GM18873 (cell line): ENCODE measurements at regions not wholly inside any gene's neighbourhood (a gene's known extent, or its start where the extent isn't known, plus 50 kb on each side); places are given as distances from the start of the nearest gene placed in this dataset.
"Not testable (repeated sequence)": the region's sequence is repeated elsewhere in the genome, so short reads cannot be mapped to it uniquely, and the experiment has no call there.

Source experiments
- ATAC-seq: cut with Tn5 transposase; IDR thresholded peaks from one replicate; pipeline ENCODE4 v1.9.1; 2021; ENCODE audit warnings: mild to moderate bottlenecking, moderate library complexity, moderate number of reproducible peaks; ENCODE audit not compliant: unreplicated experiment, low FRiP score

DNA sequence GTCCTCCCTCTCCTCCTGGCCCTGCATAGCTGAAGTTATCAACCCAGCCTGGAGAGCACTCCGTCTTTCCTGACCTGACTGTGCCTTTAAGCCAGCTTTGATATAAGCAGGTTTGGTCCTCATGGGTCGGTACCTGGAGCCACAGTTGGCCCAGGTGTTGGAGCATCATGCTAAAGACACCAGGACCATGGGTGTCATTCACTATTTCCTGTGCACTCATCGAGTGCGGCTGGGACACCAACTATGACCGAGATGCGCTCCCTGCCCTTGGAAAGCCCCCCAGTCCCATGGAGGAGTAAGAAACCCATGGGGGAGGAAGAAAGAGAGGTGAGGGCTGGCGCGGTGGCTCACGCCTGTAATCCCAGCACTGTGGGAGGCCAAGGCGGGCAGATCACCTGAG lies 78.9 kb upstream of the CCND2 start:
- no peak for ATAC-seq

DNA sequence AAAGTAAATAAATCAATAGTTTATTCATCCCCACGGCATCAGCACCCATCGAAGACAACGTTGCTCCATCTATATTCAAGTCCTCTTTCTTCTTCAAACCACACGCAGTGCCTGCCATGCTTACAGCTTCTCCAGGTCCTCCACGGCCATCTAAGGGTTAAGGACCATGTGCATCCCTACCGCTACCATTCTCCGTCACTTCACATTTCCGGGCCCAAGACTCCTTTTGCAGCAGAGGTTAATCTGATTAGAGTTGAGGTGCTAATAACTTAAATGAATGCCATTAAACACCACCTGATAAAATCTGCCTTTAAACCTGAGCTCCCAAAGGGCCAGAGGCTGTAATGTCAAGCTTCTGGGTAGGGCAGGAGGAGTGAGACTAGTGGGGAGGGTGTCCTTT lies 79.7 kb upstream of the CCND2 start:
- no peak for ATAC-seq

DNA sequence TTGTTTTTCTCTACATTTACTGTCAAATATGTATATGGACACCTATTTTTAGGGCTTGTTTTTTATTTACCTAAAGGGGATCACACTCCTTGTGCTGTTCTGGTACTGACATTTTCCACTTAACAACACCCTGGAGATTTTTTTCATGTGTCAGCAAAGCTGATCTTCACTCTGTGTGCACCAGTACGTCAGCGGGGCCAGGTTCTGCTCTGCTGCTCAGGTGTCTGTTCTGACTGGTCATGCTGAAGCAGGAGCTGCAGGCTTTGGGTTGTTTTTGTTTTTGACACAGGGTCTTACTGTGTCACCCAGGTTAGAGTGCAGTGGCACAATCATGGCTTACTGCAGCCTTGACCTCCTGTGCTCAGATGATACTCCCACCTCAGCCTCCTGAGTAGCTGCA lies 81.9 kb upstream of the CCND2 start:
- no peak for ATAC-seq

- no peak for ATAC-seq
Observed at GRCh38 chr12:4191149-4191548, 82.4 kb upstream of the CCND2 start.

DNA sequence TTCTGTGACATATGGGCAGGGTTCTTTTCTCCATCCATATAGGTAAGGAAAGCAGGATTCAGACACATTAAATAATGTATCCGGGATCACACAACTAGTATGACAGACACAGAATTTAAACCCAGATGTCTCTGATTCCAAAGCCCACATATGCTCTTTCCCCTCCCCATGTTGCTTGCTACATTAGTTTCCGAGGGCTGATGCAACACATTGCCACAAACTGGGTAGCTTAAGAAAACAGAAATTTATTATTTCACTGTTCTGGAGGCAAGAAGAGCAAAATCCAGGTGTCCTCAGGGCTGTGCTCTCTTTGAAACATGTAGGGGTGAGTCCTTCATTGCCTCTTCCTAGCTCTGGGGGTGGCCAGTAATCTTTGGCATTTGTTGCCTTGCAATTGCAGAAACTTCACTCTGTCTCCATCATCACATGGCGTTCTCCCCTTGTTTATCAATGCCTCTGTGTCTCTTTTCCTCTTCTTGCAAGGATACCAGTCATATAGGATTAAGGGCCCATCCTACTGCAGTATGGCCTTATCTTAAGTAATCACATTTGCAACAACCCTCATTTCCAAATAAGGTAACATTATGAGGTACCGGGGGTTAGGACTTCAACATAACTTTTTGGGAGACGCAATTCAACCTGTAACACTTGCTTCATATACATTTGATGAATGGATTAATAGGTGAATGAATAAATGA lies 83.0 kb upstream of the CCND2 start:
- ATAC-seq = no peak

DNA sequence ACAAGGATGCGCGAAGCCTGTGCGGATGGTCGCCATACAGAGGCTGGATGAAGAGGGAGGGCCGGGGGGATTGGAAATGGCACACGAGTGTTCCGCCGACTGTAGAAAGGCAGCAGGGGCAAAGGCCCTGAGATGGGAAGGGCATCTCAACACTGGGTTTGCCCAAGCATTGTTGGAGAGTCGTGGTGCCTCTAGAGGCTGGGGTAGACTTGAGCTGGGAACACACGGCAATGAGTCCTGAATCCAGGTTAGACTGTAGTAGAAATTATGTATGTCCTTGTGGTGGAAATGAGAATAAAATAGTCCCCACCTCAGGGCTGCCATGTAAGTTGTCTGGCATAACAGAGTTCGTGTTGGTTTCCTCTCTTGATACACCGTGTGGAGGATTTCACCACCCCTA lies 83.8 kb upstream of the CCND2 start:
- no peak for ATAC-seq

DNA sequence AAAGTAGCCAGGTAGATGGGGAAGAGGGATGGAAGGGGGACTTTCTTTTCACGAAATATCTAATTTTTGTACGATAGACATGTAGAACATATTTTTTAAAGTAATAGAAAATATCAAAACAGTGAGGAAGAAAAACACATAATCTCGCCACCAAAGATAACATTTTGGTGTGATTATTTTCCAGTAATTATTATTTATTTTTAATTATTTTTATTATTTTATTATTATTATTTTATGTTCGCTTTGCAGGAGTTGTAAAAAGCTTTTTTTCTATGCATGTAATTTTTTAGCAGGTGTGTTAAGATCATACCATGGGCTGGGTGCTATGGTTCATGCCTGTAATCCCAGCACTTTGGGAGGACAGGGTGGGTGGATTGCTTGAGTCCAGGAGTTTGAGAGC lies 85.6 kb upstream of the CCND2 start:
- no peak for ATAC-seq

- ATAC-seq = not testable (repeated sequence)
Observed at GRCh38 chr12:4187315-4187714, 86.2 kb upstream of the CCND2 start.

GRCh38 chr12:4178424-4179170 lies 95.0 kb upstream of the CCND2 start:
- ATAC-seq = no peak

- ATAC-seq = no peak
Observed at GRCh38 chr12:4177262-4177661, 96.3 kb upstream of the CCND2 start.

GRCh38 chr12:4176168-4176567 lies 97.4 kb upstream of the CCND2 start:
- ATAC-seq = no peak

- no peak for ATAC-seq
Observed at GRCh38 chr12:4174417-4174816, 99.1 kb upstream of the CCND2 start.

DNA sequence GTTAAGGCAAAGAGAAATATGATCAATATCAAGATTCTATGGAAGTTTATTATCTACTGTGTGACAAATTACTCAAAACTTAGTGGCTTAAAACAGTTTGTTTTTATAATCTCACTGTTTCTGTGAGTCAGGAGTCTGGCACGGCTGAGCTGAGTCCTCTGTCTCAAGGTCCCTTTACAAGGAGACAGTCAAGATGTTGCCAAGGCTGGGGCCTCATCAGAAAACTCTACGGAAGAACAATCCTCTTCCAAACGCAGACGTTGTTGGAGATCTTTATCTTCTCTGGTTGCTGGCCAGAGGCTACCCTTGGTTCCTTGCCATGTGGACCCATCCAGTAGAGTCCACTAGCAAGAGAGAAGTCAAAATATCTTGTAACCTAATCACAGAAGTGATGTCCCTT lies 100.6 kb upstream of the CCND2 start:
- ATAC-seq = no peak

DNA sequence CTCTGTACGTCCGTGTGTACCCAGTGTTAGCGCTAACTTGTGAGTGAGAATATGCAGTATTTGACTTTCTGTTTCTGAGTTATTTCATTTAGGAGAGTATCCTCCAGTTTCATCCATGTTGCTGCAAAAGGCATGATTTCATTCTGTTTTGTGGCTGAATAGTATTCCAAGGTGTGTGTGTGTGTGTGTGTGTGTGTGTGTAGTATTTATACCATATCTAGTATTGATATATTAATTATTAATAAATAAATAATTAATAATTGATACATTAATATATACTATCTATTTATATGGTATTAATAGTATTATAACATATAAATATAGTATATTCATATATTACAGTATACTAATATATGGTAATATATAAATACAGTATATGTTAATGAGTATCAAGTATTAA lies 101.8 kb upstream of the CCND2 start:
- no peak for ATAC-seq

DNA sequence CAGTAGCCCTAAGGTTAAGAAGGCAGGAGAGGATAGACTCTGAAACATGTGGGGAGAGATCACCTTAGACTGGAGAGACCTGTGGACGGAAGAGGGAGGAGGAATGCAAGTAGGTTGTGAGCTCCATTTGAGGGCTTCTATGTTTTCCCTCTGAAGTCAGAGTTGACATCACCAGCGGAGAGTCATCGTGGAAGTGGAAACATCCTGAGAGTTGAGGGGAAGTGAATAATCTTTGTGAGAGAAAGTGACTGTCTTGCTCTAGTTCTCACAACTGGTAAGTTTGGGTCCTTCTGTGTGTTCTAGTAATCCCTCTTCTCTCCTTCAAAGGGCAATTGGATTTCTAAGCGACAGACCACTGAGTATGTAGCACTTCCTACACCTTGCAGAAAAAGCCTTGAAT lies 103.6 kb upstream of the CCND2 start:
- no peak for ATAC-seq

GRCh38 chr12:4169531-4169930 lies 104.0 kb upstream of the CCND2 start:
- ATAC-seq = no peak

- no peak for ATAC-seq
Observed at GRCh38 chr12:4168036-4168435, 105.5 kb upstream of the CCND2 start.

DNA sequence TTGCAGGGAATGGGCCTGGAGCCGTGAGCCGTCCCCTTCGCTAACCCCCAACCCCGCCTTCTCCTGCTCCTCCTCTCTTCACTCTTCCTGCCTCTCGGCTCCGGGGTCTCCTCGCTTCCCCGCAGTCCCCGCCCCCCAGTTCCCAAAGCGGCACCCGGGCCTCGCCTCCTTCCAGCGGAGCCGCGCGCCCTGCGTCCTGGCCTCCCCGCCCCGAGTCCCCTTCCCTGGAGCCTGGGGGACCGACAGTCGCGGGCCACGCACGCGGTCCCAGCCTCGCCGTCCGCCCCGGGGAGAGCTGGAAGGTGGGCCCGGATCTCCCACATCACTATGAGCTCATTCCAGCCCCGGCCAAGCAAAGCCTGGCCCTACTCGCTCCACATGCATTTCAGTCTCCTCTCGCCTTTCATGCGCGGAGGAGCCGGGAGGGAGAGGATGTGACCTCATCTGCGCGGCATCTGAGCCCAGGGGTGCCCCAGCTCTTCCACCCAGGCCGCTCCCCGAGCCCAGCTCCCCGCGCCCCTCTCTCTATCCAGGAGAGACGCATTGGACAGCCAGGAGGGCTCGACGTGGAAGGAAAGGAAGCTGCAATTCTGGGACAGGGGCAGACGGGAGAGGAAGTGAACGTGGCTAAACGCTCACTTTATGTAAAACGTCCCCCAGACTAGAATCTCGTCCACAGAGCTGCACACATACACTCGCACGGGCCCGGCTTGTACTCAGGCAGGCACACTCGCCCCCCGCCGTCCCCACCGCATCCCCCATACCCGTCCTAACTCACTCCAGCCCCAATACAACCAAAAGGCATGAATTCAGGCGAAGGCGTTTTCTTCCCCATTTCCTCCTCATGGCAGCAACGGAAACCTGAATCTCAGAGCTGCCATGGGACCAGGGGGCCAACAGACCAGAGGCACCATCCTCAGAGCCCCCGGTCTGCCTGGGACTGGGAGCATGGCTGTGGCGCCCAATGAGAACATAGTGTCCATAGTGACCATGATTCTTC lies 108.7 kb upstream of the CCND2 start:
- ATAC-seq = no peak

- no peak for ATAC-seq
Observed at GRCh38 chr12:4164188-4164558, 109.4 kb upstream of the CCND2 start.

- no peak for ATAC-seq
Observed at GRCh38 chr12:4161718-4162117, 111.8 kb upstream of the CCND2 start.
